Activated T-cell treated with anti-CD3 and anti-CD28 coated beads for 4 hours (primary cell): ENCODE measurements at regions not wholly inside any gene's neighbourhood (a gene's known extent, or its start where the extent isn't known, plus 50 kb on each side); places are given as distances from the start of the nearest gene placed in this dataset.
"Not testable (repeated sequence)": the region's sequence is repeated elsewhere in the genome, so short reads cannot be mapped to it uniquely, and the experiment has no call there.

Experiments
- DNase-seq: peaks from one replicate; pipeline ENCODE4 v3.0.0-alpha.2; 2020

- no peak for DNase-seq
Measured at GRCh38 chr17:68142595-68142994, 105.2 kb upstream of the AMZ2 start.

DNA sequence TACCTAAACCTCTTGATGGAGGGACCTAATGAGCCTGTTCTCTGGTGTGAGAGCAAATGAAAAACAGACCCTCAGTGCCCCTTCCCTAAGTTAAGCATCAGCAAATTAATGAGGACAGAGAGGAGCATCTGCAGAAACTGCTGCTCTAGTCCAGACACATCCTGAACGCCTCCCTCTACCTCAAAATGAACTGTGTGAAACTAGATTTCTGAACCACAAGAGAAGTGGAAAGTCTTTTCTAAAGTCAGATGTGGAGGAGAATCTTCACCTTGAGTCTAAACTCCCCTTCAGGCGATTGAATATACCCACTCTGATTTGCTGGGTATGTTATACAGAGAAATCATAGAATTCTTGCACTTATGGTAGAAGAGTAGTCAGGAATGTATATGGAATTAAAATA lies 104.4 kb upstream of the AMZ2 start:
- no peak for DNase-seq

GRCh38 chr17:68145088-68145487 lies 102.8 kb upstream of the AMZ2 start:
- DNase-seq, result no peak

GRCh38 chr17:68148936-68149335 lies 98.9 kb upstream of the AMZ2 start:
- DNase-seq, result no peak

- no peak for DNase-seq
Measured at GRCh38 chr17:68152161-68152571, 95.7 kb upstream of the AMZ2 start.

GRCh38 chr17:68155692-68156091 lies 92.2 kb upstream of the AMZ2 start:
- DNase-seq, result no peak

- no peak for DNase-seq
Measured at GRCh38 chr17:68161644-68162428, 86.0 kb upstream of the AMZ2 start.

- not testable (repeated sequence) for DNase-seq
Measured at GRCh38 chr17:68168273-68169164, 79.3 kb upstream of the AMZ2 start.

DNA sequence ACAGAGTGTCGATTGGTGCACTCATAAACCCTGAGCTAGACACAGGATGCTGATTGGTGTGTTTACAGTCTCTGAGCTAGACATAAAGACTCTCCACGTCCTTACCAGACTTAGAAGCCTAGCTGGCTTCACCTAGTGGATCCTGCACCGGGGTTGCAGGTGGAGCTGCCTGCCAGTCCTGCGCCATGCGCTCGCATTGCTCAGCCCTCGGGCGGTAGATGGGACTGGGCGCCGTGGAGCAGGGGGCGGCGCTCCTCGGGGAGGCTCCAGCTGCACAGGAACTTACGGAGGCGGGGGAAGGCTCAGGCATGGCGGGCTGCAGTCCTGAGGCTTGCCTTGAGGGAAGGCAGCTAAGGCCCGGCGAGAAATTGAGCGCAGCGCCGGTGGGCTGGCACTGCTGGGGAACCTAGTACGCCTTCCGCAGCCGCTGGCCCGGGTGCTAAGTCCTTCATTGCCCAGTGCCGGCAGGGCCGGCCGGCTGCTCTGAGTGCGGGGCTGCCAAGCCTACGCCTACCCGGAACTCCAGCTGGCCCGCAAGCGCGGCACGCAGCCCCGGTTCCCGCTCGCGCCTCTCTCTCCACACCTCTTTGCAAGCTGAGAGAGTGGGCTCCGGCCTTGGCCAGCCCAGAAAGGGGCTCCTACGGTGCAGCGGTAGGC lies 78.5 kb upstream of the AMZ2 start:
- DNase-seq, result not testable (repeated sequence)

- no peak for DNase-seq
Measured at GRCh38 chr17:68169840-68170239, 78.0 kb upstream of the AMZ2 start.

DNA sequence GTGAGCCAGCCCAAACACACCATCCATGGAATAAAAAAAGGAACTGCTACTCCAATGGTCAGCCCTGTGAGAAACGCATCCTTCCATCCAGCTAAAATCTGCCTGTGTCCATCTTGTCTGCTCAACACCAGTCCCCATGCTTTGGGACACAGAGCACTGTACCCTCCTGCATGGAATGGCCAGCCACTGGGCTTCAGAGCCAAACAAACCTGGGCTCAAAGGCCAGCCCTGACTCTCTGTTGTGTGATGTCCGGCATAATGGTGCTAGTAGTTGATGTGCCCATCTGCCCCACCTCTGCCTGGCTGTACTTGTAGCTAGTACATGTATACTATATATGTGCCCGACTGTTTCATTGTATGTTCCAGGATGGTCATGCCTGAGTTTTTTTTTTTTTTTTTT lies 77.6 kb upstream of the AMZ2 start:
- no peak for DNase-seq

DNA sequence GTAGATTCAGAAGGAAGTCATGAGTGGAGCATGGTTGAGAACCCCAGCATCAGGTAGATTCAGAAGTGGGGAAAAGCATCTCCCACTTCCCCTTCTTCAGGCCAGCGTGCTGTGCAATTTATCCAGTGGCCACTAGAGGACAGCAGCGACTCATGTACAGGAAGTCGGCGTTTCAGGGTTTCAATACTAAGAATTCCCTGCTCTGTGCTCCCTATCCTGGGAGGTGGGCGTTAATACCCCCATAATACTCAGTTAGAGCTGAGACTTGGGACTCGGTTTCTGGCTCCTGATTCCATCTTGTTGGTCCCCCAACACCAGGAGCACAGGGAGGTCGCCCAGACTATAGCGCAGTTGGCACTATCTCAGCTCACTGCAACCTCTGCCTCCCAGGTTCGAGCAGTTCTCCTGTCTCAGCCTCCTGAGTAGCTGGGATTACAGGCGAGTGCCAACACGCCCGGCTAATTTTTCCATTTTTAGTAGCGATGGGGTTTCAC lies 75.3 kb upstream of the AMZ2 start:
- DNase-seq, result peak; percentile 75

- DNase-seq, result no peak
Measured at GRCh38 chr17:68175416-68175815, 72.4 kb upstream of the AMZ2 start.

DNA sequence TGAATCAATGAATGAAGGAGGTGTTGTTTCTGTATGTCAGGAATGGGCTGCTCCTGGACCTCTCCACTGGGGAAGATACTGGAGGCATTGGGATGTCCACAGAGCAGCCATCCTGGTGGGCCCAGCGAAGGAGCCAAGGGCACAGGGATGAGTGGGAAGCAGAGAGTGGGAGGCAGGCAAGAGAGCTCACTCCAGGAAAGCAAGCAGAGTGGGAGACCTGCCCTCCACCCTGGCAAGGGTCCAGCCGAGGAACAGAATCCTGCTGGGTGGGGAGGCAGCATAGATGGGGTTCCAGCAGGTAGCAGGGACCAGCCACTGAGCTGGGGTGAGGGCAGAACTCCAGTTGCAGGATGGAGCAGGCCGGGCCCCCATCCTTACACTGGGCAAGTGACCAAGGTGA lies 71.9 kb upstream of the AMZ2 start:
- no peak for DNase-seq

GRCh38 chr17:68176718-68177117 lies 71.1 kb upstream of the AMZ2 start:
- DNase-seq, result no peak

DNA sequence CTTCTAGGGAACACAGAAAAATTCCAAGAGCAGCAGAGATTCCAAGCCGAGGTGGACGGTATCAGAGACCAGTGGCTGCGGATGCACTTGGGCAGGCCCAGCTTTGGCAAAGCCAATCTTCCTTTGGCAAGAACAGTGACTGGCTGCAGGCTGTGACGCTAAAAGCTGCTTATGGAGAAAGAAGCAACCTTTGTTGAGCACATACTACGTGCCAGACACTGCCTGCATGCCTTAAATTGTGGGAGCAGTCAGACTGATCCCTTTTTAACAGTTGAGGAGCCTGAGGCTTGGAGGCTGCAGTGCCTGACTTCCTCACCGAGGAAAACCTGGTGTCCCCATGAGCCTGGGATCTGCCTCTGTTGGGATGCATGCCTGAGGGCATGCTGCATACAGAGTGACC lies 69.0 kb upstream of the AMZ2 start:
- no peak for DNase-seq

DNA sequence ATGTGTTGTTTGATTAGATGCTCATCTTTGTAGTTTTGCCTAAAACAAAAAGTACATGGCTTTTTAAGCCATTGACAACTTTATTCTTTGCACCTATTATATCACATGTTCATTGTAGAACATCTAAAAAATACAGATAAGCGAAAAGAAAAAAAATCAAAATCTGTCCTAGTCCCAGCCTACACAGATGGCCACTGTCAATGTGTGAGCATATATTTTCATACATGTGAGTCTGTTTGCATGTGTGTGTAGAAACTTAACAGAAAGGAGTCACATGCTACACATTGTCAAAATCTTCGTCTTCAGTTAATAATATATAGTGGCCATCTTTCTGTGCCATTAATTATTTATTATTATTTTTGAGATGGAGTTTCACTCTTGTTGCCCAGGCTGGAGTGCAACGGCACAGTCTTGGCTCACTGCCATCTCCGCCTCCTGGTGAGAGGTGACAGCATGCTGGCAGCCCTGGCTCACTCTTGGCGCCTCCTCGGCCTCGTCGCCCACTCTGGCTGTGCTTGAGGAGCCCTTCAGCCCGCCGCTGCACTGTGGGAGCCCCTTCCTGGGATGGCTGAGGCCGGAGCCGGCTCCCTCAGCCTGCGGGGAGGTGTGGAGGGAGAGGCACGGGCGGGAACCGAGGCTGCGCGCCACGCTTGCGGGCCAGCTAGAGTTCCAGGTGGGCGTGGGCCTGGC lies 68.5 kb upstream of the AMZ2 start:
- no peak for DNase-seq

GRCh38 chr17:68179926-68180285 lies 67.9 kb upstream of the AMZ2 start:
- no peak for DNase-seq

DNA sequence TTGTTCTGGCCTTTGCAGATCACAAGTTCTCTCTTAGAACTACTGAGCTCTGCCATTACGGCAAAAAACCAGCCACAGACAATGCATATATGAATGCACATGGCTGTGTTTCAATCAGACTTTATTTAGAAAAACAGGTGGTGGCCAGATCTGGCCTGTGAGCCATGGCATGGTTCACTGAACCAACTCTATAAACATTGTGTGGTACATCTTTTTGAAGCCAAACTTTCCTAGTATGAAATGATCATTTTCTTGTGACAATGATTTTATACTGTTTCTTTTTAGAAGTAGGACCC lies 65.9 kb upstream of the AMZ2 start:
- DNase-seq, result no peak

DNA sequence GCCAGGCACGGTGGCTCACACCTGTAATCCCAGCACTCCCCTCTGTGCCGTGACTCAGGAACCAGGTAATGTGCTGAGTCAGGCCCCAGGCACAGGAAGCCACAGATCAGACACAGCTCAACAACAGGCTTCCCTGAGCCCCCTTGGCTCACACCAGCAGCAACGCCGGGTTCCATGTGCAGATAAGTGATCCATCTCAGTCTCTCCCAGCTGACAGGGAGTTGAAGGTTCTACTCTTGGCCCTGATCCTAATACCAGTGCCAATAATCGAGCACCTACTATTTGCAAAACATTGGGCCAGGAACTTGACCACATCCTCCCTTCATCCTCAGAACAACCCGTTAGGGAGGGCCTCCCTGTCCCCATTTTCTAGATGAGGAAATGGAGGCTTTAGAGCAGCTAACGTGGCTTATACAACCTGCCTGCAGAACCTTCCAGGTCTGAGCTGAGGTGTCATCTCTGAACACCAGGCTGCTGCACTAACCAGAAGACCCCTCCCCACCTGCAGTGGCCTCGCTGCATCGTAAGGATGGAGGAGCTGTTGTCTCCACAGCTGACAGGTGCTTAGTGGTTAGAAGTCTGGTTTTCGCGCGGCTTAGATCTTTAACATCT lies 64.8 kb upstream of the AMZ2 start:
- DNase-seq, result no peak

DNA sequence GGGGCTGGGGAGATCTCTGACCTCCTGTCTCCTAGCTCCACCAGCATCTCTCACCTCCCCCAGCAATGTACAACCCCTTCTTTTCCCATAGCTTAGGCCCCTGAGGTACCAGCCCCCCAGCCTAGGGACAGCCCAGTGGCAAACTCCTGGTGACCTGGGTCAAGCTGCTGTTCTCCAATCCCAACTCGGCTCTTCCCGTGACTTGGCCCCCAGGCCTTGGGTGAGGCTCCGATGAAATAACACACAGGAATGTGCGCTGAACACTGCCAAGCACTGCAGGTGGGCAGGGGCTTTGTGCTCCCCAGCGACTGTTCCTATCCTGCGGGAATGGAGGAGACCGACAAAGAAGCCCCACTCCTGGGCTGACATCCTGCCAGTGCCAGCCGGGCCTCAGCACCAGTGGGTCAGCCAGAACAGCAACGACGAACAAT lies 63.7 kb upstream of the AMZ2 start:
- DNase-seq, result no peak

DNA sequence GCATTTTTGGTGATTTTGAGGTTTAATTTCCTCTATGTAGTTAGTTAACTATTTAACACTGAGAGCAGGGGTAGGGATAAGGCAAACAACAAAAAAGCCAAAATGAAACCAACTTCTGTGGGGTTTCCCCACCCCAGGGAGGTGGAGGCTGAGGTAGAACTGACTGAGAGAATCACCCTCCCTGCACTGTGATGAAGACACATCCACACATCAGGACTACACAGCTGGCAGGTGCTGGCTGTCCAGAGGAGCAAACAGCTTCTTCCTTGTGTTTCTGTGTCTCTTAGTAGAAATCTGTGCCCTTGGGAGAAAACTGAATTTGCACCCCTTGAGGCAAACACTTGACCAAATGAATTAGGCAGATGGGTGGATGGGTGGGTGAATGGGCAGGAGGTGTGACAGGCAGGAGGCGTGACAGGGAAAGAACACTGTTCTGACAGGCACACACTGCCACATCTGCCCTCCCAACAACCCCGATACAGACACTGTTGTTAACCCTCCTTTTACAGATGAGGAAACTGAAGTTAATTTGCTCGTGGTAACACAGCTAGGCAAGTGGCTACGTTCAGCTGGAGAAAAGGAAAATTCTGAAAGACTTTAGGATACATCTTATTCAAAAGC lies 62.9 kb upstream of the AMZ2 start:
- DNase-seq, result no peak
